ENCODE measurements at regions not wholly inside any gene's neighbourhood (a gene's known extent, or its start where the extent isn't known, plus 50 kb on each side); places are given as distances from the start of the nearest gene placed in this dataset.

DNA sequence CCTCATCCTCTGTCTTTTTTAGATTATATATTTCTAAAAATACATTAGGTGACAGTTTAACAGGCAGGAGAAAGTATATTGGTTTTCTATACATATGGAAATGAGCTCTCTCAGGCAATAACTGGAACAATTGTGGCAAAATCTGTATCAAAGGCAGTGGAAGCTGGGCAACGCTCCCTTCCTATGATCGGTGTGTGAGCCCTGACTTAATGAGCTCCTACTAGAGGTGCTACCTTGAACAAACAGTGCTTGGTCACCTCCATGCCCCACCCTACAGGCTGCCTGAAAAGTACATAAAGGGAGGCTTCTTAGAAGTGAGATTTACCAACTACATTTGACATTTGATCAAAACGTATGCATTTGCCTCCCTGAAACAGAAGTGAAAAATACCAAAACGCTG is 185.3 kb downstream of the EFNB2 start:
- no peak for DNase-seq (ENCODE audit: low spot score)

DNA sequence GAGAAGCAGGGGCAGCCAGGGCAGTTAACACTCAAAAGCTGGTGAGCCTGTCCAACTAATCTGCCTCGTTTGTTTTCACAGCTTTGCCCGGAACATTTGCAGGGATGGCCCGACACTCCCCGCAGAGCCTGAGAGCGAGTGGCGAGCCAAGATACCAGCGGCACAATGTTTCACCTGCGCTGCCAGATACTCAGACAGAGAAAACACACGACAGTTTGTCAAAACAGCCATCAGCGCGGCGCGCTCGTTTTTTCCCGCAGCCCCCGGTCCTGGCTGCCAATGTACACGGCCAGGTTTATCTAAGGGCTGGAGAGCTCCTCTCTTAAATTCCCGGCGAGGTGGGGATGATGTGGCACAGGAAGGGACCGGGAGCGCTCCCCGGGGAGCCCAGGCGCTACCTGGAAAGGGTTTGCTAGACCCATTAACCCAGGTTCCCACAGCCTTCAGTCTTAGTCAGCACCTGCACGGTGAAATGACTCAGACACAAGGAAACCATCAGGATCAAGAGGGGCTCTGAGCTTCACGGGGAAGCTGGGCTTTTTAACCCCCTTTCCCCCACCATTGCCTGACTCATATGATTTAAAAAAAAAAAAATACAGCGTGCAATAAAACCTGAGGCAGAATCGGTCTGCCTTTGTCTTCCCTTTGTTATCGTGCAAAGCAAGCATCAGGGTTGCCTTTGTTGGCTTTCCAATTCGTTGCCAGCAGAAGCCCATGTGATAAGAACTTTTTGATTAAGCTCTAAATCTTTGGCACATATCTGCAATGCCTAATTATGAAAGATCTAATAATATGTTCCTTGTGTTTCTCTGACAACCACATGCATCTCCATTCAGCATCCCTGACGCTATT is 186.2 kb downstream of the EFNB2 start:
- DNase-seq (ENCODE audit: low spot score), result no peak

DNA sequence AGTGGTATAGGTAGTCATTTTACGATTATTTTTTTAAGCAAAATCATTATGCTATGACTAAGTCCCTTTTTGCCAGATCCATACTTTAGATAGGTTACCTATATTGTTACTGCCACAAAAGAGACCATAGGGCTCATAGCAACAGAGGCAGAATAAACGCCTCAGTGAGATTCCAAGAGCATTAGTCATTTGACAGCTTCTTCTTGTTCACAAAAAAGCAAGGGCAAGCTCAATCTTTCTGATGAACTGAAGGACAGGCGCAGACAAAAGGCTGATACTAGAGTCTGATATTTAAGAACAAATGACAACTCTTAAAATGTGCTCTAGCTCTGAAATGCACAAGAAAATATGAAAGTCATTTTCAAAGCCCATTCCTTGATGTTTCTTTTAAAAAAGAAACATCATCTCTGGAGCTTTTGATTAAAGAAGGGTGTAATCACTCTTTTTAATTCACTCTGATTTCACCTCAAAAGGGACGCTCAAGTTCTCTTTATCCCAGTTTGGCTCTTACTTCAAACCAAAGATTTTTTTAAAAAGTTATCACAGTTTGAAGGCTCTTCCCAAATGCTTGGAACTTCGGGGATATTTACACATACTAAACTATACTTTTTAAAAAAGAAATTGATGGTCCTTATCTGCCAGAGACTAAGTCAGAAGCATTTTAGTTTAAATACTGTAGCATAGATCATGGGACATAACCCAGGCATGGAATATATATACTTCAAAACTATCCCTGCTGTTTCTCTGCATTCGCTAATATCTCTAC is 187.2 kb downstream of the EFNB2 start:
- peak; percentile 70 for DNase-seq (ENCODE audit: low spot score)

DNA sequence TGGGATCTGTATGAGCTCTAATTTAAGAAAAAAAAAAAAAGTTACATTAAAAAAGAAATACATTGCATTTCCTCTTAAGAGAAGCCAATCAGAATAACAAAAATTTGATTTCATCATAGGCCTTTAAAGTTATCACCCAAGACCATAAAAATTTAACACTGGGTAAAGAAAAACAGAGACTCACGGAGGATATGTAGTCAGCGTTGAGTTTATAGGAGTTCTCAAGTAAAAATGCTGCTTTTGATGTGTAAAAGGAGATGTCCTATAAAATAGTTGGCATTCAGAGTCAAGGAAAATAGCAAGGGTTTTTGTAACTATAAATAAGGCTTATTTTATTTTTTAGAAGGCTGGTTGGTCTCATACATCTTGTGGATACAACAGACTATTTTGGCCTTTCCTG is 191.1 kb downstream of the EFNB2 start:
- DNase-seq (ENCODE audit: low spot score), result no peak

DNA sequence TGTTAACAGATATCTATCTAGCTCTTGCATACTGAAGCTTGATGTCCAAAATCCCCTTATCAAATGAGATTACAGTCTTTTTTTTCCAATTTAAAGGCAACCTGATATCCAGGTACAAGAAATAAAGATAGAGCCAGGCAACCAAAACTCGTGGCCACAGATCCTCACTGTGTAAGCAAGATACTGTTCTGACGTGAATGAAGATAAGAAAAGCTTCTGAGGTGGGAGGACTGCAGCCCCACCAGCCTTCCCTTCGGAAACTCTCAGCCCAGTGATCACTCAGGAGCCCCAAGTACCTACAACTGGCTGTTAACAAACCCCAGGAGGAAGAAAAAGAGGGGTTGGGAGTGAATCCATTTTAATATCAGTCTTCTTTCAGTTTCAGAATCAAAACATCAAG is 191.6 kb downstream of the EFNB2 start:
- no peak for DNase-seq (ENCODE audit: low spot score)

DNA sequence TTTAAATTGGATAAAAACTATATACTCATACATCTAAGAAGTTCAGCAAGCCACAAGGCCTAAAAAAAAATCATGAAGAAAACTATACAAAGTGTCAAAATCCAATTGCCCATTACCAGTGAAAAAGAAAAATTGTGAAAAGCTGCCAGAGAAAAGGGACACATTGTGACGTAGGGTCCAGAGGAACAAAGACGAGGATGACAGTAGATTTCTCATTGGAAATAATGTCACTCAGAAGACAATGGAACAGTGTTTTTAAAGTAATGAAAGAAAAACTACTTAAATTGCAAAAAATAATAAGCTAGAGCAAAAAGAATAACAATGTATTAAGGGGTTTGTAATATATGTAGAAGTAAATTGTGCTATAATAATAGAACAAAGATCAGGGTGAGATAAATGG is 195.2 kb downstream of the EFNB2 start:
- DNase-seq (ENCODE audit: low spot score), result no peak

DNA sequence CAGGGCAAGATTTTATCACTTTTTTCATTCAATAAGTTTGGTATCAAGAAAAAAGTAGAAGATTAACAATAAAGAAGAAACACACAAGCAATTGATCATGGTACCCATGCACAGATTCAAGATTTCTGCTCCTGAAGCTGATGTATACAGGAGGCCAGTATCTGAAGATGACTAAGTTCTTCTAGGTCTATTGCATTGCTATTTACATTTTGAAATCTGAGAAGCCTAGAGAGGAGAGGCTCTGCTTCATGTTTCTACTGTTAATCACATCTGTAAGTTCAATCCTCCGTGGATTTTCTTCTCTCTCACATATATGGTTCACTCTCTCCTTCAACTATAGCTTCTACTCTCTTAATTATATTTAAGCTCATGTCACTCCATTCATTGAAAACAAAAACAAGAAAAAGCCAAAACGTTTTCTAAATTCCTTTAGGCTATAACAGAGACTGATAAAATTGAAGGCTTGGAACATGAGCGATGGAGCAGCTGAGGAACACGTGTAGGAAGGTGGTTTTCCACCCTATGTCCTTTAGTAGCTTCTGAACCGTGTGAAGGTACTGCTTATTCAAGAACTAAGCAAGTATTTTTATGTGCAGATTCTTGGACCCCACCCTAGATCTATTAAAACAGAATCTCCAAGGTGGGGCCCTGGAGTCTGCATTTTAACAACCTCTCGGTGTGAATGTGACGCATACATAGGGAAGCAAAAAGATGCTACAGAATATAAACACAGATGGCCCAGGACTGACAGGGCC is 198.2 kb downstream of the EFNB2 start:
- no peak for DNase-seq (ENCODE audit: low spot score)

DNA sequence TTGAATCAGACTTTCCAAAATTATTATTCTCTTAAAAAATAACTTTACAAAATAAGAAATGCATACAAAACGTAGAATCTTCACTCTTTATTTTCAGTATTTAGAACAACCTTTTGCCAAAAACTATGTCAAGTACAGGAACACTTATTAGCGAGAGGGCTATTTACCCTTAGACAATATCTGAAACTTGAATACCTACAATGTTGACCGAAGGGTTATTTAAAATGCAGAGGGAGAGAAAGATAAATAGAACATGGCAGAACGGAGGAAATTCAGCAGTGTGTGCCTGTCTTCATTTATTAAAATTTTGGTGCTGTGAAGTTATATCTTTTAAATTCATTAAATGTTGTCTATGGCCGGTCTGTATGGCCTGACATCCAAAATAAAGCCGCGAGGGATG is 198.8 kb downstream of the EFNB2 start:
- no peak for DNase-seq (ENCODE audit: low spot score)

DNA sequence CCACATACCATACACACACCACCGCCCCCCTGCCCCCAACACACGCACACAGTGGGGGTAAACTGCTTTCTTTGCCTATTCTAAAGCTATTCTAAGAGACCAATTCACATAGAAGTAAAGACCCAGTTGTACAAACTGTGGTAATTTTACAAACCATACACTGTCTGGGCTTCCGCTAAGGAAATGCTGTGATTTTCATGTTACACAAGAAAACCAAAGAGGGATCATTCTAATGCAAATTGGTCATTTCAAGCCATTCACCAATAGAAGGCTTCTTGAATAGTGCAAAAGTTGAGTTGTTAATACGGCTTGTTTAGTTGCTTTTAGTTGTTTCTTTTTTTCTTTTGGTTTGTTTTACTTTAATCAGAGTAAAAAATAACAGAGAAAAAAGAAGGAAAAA is 202.8 kb downstream of the EFNB2 start:
- DNase-seq (ENCODE audit: low spot score), result no peak

DNA sequence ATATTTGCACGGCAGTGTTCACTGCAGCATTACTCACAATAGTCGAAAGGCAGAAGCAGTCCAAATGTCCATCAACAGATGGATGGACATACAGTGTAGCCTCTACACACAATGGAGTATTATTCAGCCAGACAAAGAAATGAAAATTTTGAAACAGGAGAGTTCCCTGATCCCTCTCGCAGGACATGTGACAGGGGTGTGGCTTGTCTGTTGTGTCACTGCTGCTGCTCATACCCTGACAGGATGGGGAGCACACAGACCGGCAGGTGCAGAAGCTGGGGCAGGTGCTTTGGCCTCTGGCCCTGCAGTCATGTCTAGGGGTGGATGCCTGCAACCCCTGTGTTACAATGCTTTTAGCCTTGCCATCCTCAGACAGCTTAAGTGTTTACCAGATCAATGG is 204.3 kb downstream of the EFNB2 start:
- no peak for DNase-seq (ENCODE audit: low spot score)

DNA sequence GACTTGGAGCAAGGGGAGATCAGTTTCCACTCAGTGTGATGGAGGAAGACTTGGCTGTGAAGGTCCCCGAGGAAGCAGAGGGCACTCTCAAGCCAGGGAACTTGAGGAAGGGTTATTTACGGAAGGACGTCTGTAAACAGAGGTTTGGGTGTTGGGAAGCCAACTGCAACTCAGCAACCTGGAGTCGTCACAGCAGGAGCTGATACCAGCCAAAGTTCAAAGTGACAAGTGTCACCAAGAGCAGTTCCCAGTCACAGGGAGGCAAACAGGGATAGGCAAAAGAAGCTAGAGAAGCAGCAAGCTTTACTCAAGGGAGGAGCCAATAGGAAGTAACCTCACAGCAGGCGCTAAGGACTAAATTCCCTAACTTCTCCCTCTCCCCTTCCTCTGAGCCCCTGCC is 205.5 kb downstream of the EFNB2 start:
- DNase-seq (ENCODE audit: low spot score), result no peak

DNA sequence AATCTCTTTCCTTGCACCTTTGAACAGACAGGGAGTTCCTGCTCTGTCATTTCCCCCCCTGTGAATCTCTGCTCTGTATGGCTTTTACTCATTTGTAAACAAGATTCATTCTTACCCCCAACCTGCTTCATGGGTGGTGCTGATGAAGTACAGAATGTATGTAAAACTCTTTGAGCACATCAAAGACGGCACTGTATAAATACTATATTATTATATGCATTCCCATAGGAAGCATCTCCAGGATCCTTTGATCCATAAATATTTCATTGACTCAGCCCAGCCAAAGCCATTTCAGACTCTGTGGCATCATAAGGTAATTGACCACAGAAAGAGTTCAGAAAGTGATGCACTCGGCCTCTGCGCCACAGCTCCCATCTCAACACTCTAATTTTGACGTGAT is 208.7 kb downstream of the EFNB2 start:
- DNase-seq (ENCODE audit: low spot score), result no peak

DNA sequence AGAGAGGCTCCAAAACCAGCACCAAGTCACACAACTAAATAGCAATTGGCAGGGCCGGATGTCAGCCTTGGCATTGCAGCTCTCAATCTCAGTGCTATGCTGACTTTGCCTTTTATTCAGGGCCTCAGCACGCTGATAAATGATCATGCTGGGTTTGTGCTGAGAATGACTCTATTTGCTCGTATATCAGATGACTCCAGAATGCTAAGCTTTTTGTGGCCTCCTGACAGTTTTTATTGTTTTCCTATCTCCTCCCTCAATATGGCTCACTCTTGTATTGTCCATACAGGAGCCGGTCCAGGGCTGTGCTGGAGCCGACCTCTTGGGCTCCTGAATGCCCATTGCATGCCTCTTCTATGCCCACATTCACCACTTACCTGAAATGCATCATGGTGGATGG is 211.0 kb downstream of the EFNB2 start:
- DNase-seq (ENCODE audit: low spot score), result no peak

DNA sequence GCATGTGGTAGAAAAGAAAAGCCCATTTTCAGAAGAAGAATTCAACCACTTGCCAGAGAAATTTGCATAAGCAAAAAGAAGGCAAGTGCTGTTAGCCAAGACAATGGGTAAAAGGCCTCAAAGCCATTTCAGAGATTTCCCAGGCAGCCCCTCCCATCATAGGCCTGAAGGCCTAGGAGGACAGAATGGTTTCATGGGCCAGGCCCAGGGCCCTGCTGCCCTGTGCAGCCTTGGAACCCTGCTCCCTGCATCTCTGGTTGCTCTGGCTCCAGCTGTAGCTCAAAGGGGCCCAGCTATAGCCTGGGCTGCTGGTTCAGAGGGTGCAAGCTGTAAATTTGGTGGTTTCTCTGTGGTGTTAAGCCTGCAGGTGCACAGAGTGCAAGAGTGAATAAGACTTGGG is 212.8 kb downstream of the EFNB2 start:
- DNase-seq (ENCODE audit: low spot score), result no peak

DNA sequence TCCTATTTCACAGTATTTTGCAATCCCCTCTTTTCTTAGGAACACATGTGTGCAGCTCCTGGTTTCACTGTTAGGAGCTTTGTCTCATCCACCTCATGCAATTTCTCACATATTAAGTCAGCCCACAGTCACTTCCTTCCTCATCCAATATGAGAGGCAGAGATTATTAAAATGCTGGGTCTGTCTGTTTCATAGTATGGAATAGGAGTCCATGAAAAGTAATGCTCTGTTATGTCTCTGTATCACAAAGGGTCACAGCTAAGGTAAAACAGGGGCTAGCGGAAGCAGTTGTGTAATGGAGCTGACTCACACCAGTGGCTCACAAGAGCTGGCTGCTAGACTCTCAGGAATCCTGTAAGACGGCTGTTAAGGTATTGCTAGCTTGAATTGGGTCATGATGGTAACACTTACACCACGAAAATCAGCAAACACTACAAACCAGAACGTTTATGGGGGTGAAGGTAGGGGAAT is 216.5 kb downstream of the EFNB2 start:
- DNase-seq (ENCODE audit: low spot score), result peak; percentile 94

DNA sequence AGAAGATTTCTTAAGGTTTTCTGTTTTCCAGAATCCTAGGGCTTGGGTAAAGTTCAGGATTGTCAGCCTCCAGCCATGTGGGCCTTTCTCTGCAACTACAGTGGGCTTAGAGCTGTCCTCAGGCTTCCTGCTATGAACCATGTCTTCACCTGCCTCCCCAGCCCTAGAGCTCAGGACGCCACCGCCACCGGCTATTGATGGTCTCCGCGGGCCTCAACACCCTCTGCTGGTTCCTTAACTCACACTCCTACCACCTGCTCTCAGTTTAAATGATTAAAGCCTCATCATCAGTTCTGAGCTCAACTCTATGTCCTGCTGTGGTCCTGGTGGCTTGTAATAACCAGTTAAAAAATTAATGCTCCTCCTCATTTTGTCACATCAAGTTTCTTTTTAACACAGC is 221.0 kb downstream of the EFNB2 start:
- DNase-seq (ENCODE audit: low spot score), result no peak

DNA sequence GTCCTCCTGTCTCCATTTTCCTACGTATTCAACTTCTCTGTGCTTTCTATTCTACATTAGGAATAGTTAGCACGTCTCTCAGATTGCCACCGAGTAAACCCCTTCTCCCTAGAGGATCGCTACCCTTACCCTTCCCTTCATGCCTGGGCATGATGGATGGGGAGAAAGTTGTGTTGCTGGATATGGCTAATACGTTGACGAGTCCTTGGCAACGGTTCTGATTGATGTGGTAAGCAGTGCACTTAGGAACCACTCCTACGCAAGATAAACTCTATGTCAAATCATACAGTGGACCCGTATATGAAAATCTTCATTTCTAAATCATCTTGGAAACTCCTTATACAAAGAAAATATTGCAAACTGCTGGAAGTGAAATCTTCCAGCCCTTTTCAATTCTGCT is 224.5 kb downstream of the EFNB2 start:
- DNase-seq (ENCODE audit: low spot score), result no peak

DNA sequence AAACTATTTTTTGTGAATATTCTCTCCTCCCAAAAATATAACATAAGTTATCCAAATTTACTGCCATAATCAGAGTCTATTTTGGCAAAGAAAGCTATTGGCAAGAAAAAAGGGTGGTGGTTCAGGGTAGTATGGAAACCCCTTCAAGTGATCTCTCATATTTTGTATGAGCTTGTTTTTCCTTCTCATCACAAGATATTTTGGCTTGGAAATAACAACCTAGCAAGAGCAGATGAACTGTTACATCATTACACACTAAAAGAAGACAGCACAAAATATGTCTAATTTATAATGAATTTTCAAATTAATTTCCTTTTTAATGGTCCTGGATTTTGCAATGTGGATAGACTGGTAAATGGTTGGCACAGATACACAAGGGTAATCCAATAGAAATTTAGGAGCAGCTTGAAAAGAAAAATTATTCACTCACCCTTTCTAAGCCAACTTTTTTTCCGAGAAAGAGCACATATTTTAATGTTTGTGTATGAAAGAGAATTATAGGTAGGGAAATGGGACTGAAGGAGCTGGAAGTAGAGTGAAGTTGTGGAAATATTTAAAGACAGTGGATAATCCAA is 225.1 kb downstream of the EFNB2 start:
- DNase-seq (ENCODE audit: low spot score), result no peak

DNA sequence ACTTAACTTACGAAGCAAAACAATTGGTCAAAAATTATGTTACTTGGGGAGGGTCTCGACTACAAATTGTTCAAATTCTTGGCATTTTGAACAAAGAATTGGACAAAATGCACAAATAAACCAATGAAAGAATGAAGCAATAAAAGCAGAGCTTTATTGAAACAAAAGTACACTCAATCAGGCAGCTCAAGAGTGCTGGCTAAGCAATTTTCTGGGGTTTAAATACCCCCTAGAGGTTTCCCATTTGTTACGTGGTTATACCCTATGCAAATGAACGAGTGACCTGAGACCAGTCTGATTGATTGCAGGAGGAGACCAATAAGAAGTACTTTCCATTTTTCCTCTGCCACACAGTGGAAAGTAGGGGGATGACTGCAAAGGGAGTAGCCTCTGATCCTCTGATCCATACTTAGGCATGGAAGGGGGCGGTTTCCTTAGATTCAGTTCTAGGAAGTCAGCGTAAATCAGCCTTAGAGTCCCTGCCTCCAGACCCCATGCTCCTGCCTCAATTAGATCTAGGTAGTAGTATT is 228.6 kb downstream of the EFNB2 start:
- no peak for DNase-seq (ENCODE audit: low spot score)

DNA sequence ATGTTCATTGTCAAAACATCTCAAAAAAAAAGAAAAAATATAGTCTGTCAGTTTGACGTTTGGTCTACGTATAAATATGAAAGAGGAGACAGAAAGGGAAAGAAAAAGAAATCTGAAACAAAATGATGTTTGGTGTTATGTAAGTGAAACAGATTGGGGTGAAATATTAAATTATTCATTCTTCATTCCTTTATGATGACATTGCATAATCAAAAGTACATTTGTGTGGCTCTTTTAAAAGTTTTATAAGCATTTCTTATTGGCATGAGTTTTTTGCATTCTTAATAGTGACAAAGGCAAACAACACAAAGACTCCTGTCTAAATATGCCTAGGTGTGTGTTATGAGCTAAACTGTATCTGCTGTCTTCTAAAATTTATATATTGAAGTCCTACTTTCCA is 232.6 kb downstream of the EFNB2 start:
- no peak for DNase-seq (ENCODE audit: low spot score)

DNA sequence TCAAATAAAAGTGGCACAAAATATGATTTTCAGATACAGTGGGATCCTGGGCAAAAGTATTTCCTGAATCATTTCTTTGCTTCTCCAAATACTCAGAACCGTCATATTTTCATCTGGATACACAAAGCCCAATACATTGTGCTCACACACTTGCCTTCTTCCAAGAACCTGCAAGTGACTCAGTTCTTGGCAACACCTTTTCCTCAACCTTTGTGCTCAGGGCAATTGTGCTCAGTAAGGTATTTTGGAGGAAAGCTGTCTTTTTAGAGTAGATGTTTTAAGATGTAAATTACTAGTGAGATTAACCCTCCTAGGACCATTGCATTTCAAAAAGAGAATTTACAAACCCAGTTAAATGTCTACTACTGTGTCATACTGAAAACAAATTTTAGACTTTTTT is 233.5 kb downstream of the EFNB2 start:
- DNase-seq (ENCODE audit: low spot score), result no peak

DNA sequence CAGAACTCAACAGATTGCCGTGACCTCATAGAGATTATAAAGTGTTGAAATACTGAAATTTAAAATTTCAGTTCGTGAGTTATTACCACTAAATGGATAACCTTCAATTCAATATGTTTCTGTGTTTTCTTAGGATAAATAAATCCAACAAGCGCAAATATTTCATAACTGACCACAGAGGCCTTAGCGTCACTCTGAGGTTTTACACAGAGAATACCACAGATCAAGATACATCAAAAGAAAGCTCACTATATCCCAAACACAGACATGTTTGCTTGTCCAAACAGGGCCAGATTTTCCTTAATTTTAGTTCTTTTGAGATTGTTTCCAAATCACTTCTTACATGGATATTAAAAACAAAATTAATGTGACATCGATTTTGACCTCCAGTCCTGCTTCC is 235.8 kb downstream of the EFNB2 start:
- DNase-seq (ENCODE audit: low spot score), result no peak
